ENCODE measurements at regions not wholly inside any gene's neighbourhood (a gene's known extent, or its start where the extent isn't known, plus 50 kb on each side); places are given as distances from the start of the nearest gene placed in this dataset.

GRCh38 chr21:33975548-33976081 lies 60.0 kb upstream of the ATP5PO start:
- no peak for TF ChIP-seq ATF3 (IDR thresholded peaks at IDR 0.05; ENCODE audit: borderline replicate concordance, extremely low read depth, low read depth, low read length)
- no peak for TF ChIP-seq ZNF217 (IDR thresholded peaks at IDR 0.05)
- peak; percentile 73 for TF ChIP-seq POLR2AphosphoS5 (IDR thresholded peaks at IDR 0.05; ENCODE audit: low read length)
- TF ChIP-seq SPI1 (IDR thresholded peaks at IDR 0.05; ENCODE audit: borderline replicate concordance, insufficient read depth, low read depth, low read length) = peak; percentile 98
- no peak for TF ChIP-seq ZNF274 (IDR thresholded peaks at IDR 0.05; ENCODE audit: insufficient read depth, insufficient read length)
- peak; percentile 73 for TF ChIP-seq BCL3 (IDR thresholded peaks at IDR 0.05; ENCODE audit: borderline replicate concordance, insufficient read depth, low read depth, low read length, poor library complexity, severe bottlenecking)
- peak in 1 of 3 experiments; percentile 14; a peak in 1 of 6 replicates for TF ChIP-seq CTCF (IDR thresholded peaks at IDR 0.05 in 2 of 3, conservative IDR thresholded peaks at IDR 0.05 in 1 of 3; ENCODE audit: control insufficient read depth in 2 of 3, extremely low read depth in 1 of 3, insufficient read depth in 1 of 3, low read depth in 3 of 3, low read length in 3 of 3)
- TF ChIP-seq POLR2A (IDR thresholded peaks at IDR 0.05; ENCODE audit: low read depth, low read length) = peak; percentile 76
- TF ChIP-seq HCFC1 (IDR thresholded peaks at IDR 0.05; ENCODE audit: low read length) = no peak
- peak; percentile 99 for TF ChIP-seq ZNF24 (IDR thresholded peaks at IDR 0.05)
- no peak for TF ChIP-seq SIN3A (IDR thresholded peaks at IDR 0.05; ENCODE audit: low read depth, low read length)
- TF ChIP-seq MAX (IDR thresholded peaks at IDR 0.05; ENCODE audit: low read depth, low read length) = peak; percentile 70; the same call in 1 of the 2 replicates

All from GM12878 (cell line).